GM12872 (cell line): ENCODE measurements at regions not wholly inside any gene's neighbourhood (a gene's known extent, or its start where the extent isn't known, plus 50 kb on each side); places are given as distances from the start of the nearest gene placed in this dataset.

Experiments
- CTCF ChIP-seq: IDR thresholded peaks from 3 replicates; pipeline ENCODE4 v1.5.1; 2011; ENCODE audit warnings: low read depth, mild to moderate bottlenecking, low read length, moderate library complexity; ENCODE audit not compliant: insufficient read depth

GRCh38 chr13:70995338-70995737 lies 871.7 kb downstream of the DACH1 start:
- TF ChIP-seq CTCF: no peak

GRCh38 chr13:70994191-70994590 lies 872.8 kb downstream of the DACH1 start:
- no peak for TF ChIP-seq CTCF

- no peak for TF ChIP-seq CTCF
These were observed 878.8 kb upstream of the KLHL1 start for GRCh38 chr13:70987043-70987442.

- no peak for TF ChIP-seq CTCF
These were observed 877.1 kb upstream of the KLHL1 start for GRCh38 chr13:70985371-70985770.

- TF ChIP-seq CTCF: no peak
These were observed 861.1 kb upstream of the KLHL1 start for GRCh38 chr13:70969321-70969720.

- TF ChIP-seq CTCF: no peak
These were observed 859.3 kb upstream of the KLHL1 start for GRCh38 chr13:70967564-70967963.

GRCh38 chr13:70964874-70965273 lies 856.6 kb upstream of the KLHL1 start:
- TF ChIP-seq CTCF: no peak

- peak; percentile 41 for TF ChIP-seq CTCF
These were observed 855.9 kb upstream of the KLHL1 start for GRCh38 chr13:70964124-70964523.
